ENCODE measurements at regions not wholly inside any gene's neighbourhood (a gene's known extent, or its start where the extent isn't known, plus 50 kb on each side); places are given as distances from the start of the nearest gene placed in this dataset.

DNA sequence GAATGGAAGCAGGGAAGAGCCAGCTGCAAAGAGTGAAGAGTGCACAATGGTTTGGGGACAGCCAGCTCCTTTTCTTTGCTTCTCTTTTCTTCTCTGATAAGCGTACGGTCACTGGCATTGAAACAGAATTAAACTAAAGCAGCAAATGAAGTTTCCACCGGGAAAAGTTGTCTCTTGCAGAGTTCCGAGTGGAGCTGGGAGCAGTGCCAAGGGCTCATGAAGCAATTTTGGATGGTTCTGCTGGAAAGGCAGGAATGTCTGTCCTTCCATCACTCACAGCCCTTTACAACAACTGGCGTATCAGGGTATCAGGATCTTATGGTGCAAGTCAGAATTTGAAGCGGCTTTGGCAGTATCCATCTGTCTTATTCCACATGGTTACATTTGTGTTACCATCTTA is 1042.9 kb downstream of the NTRK3 start:
- TF ChIP-seq POLR2A (IDR thresholded peaks at IDR 0.05; ENCODE audit: low read length) (no peak), GATA1 (IDR thresholded peaks at IDR 0.05; ENCODE audit: low read depth, low read length) (no peak)
